GM18907 (cell line): ENCODE measurements at regions not wholly inside any gene's neighbourhood (a gene's known extent, or its start where the extent isn't known, plus 50 kb on each side); places are given as distances from the start of the nearest gene placed in this dataset.

Experiments
- ATAC-seq: cut with Tn5 transposase; IDR thresholded peaks from one replicate; pipeline ENCODE4 v1.9.1; 2021; ENCODE audit warnings: mild to moderate bottlenecking, moderate library complexity; ENCODE audit not compliant: unreplicated experiment

DNA sequence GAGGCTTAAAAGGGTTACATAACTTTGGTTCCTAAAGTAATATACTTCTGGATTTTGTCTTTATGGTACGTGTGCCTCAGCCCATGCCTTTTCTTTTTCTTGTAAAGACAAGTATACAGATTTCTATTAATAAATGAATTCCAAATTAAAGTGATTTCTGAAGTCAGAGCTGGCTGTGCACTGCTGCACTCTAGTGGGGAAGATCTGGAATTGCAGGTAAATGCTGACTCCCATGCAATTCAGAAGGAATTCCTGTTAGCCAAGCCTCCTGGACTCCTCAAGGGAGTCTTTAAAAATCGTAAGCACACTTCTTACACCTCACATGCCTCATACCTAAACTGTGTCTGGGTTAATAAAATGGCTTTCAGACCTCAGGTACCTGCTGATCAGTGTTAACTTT lies 118.4 kb upstream of the SLC7A1 start:
- ATAC-seq = no peak

DNA sequence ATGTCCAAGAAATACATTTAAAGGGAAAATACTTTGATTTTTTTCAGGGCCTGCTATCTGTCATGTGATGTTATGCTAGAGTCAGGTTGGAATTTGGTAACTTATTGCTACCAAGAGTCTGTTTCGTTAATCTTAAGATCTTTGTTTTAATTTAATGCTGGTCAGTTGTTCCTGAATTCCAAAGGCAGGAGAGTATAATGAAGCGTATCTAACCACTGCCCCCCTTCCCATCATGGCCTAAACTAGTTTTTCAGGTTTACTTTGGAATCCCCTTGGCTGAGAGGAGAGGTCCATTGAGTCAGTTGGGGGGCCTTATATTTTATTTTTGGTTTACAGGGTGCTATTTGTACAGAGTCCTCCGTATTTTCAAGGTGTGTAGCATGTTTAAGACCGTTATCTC lies 116.3 kb upstream of the SLC7A1 start:
- no peak for ATAC-seq

DNA sequence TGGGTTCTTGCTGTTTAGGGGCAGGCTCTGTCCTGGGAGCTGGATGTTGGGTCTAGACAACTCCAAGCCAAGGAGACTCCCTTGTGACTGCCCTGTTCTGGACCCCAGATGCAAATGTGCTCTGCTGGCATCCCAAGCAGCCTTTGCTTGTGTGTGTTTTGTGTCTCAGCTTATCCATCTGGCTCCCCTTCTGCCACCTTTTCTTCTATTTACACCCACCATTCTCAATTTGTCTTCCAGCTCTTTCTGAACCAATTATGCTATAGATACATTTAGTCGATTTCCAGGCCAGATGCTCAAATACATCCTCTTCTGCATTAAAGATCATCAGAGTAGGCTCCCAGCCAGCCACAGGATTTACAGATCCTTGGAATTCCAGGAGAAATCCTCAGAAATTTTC lies 115.0 kb upstream of the SLC7A1 start:
- ATAC-seq = no peak

DNA sequence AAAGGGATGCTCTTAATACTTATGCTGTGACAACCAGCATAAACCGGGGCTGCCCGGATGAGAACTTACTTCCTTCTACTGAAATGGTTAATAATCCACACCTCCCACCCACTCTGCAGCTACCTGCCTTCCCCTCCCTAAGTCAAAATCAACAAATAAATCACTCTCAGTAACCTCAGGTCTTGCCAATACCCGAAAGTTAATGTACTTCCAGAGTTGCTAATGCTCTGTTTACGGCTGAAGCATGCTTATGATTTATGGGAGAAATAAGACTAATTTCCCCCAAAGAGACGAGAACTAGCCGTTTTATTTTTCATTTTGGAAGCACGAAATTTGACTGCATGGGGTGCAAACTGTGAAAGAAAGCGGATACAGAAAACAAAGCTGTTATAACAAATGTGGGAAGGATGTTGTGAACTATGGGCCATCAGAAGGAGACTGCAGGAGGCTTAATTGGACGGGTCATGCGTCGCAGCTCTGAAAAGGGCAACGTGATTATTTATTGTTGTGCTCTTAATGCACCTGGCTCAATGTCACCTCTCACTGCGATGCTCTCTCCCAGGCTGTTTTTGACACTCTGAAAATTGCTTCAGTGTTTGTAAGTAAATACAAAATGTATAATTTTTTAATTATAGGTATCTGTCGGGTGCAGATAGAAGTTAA lies 114.0 kb upstream of the SLC7A1 start:
- ATAC-seq = no peak

DNA sequence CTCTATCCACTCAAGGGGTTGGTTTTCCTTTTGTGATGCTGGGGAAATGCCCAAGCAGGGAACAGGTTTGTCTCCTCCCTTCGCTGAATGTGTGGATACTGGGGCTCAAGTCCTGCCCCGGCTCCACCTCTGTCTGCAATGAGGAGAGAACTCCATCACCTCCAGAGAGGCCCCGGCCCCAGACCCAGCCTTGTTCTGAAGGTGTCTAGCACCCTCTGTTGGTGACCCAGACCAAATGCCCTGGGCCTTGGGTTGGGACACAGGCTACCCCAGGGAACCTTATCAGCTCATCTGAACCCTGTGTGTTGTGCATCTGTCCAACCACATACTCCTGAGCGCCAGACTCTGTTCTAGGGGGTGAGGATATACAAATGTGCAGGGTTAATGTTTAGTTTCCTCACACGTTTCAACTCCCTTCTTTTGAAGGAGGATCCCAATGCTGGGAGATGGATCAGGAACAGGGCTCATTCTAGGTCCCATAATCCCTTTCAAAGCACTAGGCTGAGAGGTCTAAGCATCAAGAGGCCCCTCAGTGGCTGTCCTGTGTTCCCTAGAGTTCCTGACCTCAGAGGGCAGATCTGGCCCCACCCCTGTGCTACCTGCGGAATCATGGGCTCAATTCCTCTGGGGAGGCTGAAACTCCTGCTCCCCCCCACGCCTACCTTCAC lies 112.5 kb upstream of the SLC7A1 start:
- ATAC-seq = peak; percentile 46

DNA sequence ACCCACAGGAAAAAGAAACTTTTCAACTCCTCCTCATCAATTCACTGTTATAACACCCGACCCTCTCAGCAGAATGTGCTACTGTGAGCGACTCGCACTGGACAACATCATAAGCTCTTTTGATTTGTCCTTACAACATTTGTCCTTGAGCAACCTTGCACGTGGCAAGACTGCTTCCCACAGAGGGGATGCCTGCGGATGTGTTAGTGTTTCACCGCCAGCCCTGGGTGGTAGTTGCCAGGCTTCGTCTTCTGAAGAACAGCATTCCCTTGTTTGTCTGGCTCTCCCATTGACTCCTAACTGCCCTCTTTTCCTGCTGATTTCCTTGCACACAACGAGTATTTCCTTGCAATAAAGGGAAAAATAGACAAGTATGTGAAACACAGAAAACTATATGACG lies 111.4 kb upstream of the SLC7A1 start:
- ATAC-seq = no peak

DNA sequence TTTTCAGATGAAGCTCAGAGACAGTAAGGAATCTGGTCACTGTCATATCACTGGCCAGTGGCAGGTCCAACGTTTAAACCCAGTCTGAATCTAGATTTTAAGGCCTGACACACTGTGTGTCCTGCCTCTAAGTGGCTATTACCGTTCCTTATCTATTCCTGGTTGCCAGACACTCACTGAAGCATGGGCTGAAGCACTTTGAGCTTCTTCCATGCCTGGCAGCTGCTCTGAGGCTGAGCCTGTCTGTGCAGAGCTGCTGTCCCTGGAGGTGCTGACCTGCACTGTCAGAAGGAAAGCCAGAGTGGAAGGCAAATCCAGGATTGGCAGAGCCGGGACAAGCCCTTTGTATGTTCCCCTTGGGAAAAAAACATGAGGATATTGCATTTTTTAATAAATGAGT lies 109.2 kb upstream of the SLC7A1 start:
- ATAC-seq = no peak

DNA sequence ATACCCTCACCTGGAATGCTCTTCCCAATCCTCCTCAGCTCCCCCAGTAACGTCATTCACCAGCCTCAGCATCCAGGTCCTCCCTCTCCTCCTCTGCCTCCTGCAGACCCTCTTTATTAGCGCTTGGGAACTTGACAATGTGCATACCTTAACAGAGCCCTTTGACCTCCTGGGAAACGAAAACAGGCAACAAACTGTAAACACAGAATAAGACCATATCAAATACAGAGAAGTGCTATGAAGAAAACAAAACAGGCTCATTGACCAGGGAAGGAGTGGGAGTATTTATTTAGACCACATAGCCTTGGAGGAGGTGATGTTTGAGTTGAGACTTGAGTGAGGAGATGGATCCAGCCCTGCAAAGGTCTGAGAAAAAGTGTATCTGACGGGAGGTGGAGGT lies 107.9 kb upstream of the SLC7A1 start:
- ATAC-seq = no peak

DNA sequence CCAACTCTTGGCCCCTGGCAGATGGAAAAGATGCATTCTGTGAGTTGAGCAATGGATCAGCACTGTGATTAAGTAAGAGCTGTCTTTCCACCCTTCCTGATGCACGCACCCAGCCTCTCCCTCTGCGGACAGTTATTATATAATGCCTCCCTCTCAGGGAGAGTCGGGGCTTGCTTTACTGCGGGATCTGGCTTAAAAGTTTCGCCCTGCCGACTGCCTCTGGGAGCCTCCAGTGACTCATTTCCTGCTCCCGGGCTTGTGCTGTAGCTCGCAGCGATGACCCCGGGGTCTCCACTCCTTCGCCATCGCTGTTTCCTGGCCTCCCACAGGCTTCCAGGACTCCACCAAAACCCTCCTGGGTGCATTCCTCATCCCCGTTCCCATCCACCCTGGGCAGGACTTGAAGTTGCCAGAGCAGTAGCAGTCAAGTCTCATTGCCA lies 107.4 kb upstream of the SLC7A1 start:
- no peak for ATAC-seq

DNA sequence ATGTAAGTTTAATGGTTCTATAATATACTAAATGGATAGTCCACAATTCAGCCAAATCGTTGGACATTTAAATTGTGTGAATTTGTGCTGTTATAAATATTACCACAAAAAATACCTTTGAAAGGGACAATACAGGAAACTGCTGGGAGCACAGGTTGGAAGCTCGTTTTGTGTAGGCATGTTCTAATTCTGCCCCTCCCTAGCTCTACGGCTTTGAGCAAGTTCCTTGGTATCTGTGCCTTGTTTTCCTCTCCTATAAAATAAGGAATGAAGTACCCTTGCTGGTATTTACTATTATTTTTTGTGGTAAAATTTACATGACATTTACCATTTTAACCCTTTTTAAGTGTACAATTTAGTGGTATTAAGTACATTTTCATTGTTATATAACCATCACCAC lies 102.6 kb upstream of the SLC7A1 start:
- no peak for ATAC-seq

DNA sequence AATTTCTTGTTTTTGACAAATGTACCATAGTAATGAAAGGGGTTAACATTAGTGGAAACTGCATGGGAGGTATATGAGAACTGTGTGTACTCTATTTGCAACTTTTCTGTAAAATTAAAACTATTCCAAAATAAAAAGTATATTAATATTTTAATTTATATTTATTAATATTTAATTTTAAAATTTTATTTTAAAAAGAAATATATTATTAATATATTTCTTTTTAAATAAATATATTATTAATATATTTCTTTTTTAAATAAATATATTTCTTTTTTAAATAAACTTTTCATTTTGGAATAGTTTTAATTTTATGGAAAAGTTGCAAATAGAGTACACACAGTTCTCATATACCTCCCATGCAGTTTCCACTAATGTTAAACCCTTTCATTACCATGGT lies 101.1 kb upstream of the SLC7A1 start:
- ATAC-seq = no peak

DNA sequence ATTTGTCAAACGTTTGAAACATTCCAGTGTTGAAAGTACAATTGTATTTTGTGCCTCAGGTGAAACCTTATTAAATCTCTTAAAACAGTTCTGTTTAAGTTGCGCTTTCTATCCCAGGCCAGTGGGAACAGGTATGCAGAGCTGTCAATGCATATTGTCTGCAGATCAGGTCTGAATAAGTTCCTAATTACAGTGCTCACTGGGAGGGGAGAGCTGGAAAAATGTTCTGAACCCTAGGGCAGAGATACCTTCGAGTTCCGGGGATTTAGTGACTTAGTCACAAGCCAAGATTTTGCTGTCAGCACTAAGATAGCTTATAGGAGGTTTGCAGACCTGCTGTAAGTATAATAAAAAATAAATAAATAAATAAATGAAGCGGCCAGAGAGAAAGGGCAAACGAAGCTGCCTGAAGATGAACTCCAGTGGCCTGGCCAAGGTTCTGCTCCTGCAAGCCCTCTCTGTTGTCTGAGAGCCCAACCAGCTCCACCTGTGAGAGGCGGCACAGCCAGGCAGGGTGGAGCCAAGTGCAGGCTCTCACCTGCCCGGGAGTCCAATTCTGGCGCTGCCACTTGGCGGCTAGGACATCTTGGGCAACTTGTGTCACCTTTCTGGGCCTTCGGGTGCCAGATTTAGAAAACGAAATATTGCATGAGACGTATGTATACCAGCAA lies 97.9 kb upstream of the SLC7A1 start:
- no peak for ATAC-seq

DNA sequence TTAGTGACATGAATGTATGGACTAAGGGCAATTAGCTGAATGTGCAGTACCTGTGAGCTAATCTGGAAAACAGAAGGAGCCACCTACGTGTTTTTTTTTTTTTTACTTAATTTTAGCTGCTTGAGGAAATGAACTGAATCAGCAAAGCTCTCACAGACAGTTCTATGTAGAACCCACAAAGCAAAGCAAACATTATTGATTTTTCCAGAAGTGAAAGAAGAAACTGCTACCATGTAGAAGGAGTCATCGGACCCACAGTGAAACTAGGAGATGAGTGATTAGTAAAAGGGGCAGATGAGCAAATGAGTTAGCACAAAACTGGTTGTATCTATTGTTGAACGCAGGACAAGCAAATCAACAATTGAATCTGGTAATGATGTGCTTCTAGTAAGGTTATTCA lies 94.1 kb upstream of the SLC7A1 start:
- ATAC-seq = no peak

DNA sequence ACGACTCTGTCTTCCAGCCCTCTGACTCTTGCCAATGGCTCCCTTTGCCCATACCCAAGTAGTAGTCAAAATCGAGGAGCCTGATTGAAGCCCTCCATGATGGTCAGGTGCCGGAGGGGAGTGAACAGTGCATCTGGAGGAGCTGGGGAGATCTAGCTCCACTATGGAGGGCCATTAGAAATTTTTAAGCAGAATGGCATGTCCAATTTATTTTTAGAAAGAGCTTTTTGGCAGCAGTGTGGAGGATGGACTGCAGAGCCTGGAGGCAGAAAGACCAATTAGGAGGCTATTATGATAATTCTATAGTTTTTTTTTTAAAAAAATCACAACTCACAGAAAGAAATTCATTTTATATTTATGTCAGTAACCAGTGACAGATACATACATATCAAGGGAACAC lies 92.7 kb upstream of the SLC7A1 start:
- no peak for ATAC-seq

DNA sequence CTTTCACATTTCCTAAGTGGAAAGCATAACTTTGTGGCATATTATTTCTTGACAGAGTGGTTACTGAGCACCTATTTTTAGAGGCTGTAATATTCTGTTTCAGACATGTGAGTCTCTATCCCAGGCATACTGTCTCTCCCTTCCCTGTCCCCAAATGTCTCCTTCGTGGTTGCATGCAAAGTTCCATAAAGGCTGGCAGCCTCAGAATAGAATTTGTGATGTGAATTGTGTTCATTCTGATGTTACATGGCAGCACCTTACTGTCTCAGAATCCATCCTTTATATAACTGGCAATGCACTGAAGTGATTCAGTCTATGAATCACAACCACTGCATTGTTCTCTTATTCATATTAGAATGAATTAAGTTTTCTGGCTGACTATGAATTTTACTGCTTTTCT lies 89.0 kb upstream of the SLC7A1 start:
- ATAC-seq = no peak

DNA sequence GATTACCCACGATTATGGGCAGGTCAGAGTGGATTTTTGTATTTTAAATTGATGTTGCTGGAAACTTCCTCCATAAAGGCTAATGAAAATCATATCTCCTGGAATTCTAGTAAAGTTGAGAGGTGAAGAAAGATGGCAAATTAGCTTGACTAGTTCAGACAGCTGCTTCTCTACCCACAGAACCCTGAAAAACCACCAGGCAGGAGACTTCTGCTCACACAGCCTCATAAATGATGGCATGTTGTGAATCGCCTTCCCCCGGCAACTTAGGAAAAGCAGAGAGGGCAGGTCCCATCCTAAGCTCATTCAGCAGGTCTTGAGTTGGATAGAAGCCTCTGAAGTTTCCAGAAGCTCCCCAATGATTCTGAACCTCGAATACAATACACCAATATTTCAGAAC lies 87.6 kb upstream of the SLC7A1 start:
- no peak for ATAC-seq

DNA sequence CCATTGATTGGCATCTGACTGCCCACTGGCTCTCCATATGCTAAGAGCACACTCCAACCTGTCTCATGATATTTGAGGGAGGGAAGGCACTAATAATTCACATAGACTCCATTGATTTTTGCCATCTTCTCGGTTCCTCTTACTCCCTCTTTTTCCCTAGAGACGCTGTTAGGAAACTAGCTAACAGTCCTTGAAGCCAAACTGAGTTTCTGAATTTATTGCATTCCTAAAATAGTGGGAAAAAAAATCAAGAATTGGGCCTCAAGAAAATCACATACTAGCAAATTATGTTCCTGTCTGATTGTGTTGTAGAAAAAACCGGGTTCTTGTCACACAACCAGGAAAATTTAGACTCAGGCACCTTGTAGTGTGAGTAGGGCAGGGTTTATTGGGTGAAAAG lies 86.4 kb upstream of the SLC7A1 start:
- no peak for ATAC-seq

DNA sequence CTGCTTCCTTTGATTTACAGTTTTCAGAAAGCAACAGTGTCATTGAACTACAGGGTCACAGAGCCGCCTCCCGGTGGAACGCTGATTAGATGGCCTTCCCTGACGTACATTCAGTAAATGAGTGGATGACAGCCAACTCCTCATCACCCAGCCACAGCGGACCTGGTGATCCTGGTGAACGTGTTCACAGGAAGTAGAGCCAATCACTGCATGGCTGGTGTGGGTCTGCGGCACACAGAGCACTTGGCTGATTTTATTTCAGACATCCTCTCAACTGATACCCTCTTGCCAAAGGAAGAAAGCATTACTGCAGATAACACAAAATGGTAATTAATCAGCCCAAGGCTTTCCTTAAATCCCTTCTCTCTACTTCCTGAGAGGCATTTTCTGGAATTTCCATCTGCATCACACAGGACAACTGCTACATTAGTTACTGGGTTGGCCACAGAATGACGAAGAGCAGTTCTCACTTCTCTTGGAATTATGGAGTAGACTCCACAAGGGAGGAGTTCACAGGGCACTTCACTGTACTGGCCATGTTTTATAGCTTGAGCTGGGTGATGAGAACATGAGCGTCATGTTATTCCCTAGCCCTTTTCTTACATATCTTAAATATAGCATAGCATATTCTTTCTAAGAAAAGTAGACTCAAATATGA lies 84.0 kb upstream of the SLC7A1 start:
- no peak for ATAC-seq

DNA sequence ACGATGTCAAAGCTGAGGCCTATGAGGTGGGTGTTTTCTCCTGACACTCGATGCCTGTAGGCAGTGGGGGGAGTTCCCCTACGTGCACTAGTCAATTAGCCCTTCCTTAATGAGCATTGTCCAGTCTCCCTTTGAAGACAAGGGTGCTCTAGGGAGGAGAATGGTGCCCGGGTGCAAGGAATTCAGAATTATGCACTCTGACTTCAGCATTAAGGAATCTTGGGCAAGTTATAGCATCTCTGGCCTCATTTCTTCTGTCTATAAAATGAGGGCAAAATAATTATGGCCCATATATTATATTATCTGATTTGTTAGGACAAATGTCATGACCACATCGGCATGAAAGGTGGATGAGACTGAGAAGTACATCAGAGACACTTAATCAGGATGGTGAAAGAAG lies 82.1 kb upstream of the SLC7A1 start:
- no peak for ATAC-seq

DNA sequence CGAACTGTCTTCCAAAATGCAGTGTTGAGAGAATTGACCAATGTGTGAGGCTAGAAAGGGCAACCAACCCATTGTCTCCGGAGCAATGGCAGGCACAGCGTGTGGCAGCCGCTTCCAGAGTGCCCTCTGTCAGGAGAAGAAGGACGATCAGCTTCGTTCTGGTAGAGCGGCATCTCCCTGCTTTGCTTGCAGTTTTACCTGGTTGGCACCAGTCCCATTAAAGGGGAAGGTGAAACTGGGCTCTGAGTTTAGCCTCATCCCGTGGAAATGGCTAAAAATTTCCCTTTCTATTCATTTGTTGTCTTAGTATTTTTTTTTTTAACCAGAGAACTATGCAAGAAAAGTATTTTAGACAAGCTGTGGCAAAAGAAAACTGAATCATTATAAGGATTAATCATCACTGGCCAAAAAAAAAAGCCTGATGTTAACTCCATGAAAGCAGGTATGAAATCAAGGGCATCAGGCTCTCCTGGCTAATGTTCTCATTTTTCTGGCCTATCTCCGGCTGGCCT lies 81.5 kb upstream of the SLC7A1 start:
- no peak for ATAC-seq

DNA sequence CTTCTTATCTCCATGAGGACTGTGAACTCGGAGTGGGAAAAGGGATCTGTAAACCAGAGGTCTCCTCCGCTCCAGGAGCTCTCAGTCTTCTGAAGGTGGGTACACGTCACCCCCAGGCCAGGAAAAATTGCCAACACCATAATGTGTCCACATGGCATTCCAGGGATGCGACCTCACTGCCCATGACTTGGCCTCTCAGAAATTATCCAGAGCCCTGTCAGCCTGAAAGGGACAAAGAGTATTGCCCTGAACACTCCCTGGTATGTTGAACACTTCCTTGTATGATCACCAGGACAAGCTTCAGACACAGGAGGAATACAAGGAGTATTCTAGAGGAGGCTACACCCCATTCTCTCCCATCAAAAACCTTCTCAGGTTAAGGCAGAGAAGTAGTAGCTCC lies 81.0 kb upstream of the SLC7A1 start:
- ATAC-seq = no peak

DNA sequence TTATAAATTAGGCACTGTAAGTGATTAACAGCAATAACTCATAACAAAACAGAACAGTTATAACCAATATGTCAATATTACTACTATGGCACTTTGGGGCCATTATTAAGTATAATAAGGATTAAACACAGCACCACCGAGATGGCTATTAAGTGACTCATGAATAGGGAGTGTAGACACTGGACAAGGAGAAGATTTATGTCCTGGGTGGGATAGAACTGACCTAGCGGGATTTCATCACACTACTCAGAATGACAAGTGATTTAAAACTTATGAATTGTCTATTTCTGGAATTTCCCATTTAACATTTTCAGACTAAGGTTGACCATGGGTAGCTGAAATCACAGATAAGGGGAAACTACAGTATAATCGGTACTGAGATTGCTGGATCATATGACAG lies 79.0 kb upstream of the SLC7A1 start:
- no peak for ATAC-seq
